Epithelial cell of proximal tubule (primary cell): ENCODE measurements at regions not wholly inside any gene's neighbourhood (a gene's known extent, or its start where the extent isn't known, plus 50 kb on each side); places are given as distances from the start of the nearest gene placed in this dataset.

ENCODE experiments used
- DNase-seq: peaks from one replicate; pipeline ENCODE4 v3.0.0-alpha.2; 2011; ENCODE audit warnings: low read depth
- H3K4me3 ChIP-seq: 2 replicates; pipeline ENCODE4 v1.5.1; 2011; ENCODE audit warnings: low read depth, mild to moderate bottlenecking, low read length
- CTCF ChIP-seq: conservative IDR thresholded peaks from 2 replicates; pipeline ENCODE4 v1.5.1; 2012; ENCODE audit warnings: low read depth, mild to moderate bottlenecking, low read length

GRCh38 chr7:121810831-121811672 lies 61.9 kb upstream of the PTPRZ1 start:
- no peak for TF ChIP-seq CTCF
- no peak overlapping the region for H3K4me3 ChIP-seq
- DNase-seq = no peak

- no peak for TF ChIP-seq CTCF
These were observed 65.9 kb upstream of the PTPRZ1 start for GRCh38 chr7:121807078-121807477.

GRCh38 chr7:121803039-121803438 lies 69.9 kb upstream of the PTPRZ1 start:
- no peak for DNase-seq
- H3K4me3 ChIP-seq = no peak overlapping the region
- no peak for TF ChIP-seq CTCF

More at GRCh38 chr7:121807078-121807477, 65.9 kb upstream of the PTPRZ1 start:
- DNase-seq = no peak
- no peak overlapping the region for H3K4me3 ChIP-seq

- no peak overlapping the region for H3K4me3 ChIP-seq
- no peak for TF ChIP-seq CTCF
- DNase-seq = no peak
These were observed 71.9 kb upstream of the PTPRZ1 start for GRCh38 chr7:121800916-121801675.

GRCh38 chr7:121798896-121799295 lies 74.1 kb upstream of the PTPRZ1 start:
- no peak for DNase-seq
- H3K4me3 ChIP-seq = no peak overlapping the region

GRCh38 chr7:121798453-121798840 lies 74.5 kb upstream of the PTPRZ1 start:
- no peak for TF ChIP-seq CTCF
- H3K4me3 ChIP-seq = no peak overlapping the region
- DNase-seq = no peak

More at GRCh38 chr7:121798896-121799295, 74.1 kb upstream of the PTPRZ1 start:
- TF ChIP-seq CTCF = no peak
